Astrocyte of the cerebellum (primary cell): ENCODE measurements at regions not wholly inside any gene's neighbourhood (a gene's known extent, or its start where the extent isn't known, plus 50 kb on each side); places are given as distances from the start of the nearest gene placed in this dataset.

Experiments
- DNase-seq: peaks from one replicate; pipeline ENCODE4 v3.0.0-alpha.2; 2011; ENCODE audit warnings: low read depth
- H3K4me3 ChIP-seq: 2 replicates; pipeline ENCODE4 v1.5.1; 2011; ENCODE audit warnings: mild to moderate bottlenecking, low read depth, low read length, moderate library complexity
- CTCF ChIP-seq: IDR thresholded peaks from 2 replicates; pipeline ENCODE4 v1.5.1; 2012; ENCODE audit warnings: low read length, low read depth, moderate library complexity, mild to moderate bottlenecking; ENCODE audit errors: missing control alignments
- in situ Hi-C: cut with HindIII; loops from 2 replicates; pipeline ENCODE4 v1.10.0; 2017; ENCODE audit warnings: low sequenced_read_pairs

GRCh38 chr12:86543716-86544115 is 287.5 kb upstream of the MGAT4C start:
- DNase-seq, result no peak
- H3K4me3 ChIP-seq, result no peak overlapping the region
- no peak for TF ChIP-seq CTCF
- in situ Hi-C loops, result no loop called here

DNA sequence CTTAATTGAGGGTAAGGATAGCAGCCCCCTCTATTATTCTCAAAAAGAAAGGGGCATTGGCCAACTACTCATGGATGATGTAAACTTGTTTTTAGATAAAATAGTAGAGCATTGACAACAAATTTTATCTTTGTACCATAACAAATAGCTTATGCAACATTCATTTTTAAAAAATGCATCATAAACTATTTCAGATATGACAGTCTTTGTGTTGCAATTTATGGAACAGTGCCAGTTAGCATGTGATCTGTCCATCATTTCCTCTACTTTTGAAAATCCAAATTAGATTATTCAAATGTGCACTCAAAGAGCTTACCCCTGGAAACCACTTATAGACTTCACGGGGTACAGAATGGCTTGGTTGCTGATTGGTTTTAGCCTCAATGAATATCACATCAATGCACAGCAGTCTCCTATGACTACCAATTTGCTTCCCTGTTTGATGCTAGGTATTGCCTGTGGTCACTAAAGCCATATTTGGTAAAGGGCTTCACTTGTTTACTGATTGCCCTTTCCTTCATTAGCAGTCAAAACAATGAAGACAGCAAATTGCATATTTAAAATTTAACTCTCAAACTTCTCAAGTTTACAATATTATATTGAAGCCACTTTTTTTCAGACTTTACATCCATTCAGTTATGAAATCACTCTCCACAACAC is 274.9 kb upstream of the MGAT4C start:
- in situ Hi-C loops, result no loop called here
- no peak for DNase-seq
- TF ChIP-seq CTCF, result no peak
- H3K4me3 ChIP-seq, result no peak overlapping the region

DNA sequence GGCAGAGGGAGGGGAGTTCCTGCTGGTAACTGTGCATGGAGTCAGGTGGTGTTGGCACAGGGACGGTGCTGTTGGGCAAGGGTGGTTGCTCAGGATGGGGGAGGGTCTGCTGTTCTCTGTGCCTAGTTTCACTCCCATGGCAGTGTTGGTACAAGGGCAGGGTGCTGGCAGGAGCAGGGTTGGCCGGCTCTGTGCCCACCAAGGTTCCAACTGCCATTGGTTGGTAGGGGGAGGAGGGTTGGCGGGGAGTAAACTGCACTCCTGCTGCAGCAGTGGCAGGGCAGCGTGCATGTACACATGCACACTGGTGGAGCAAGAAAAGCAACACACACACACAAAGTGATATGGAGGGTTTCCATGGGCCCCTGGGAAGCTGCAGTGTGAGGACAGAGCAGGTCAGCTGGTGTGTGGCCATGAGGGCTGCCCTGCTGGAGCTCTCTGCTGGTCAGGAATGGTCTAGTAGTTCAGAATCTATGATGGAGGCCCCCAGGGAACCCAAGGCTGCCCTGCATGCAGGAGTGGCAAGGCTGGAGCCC is 269.9 kb upstream of the MGAT4C start:
- TF ChIP-seq CTCF, result no peak
- in situ Hi-C loops, result no loop called here
- DNase-seq, result no peak
- H3K4me3 ChIP-seq, result no peak overlapping the region

- TF ChIP-seq CTCF, result no peak
- DNase-seq, result no peak
- in situ Hi-C loops, result no loop called here
- H3K4me3 ChIP-seq, result no peak overlapping the region
These were observed 267.7 kb upstream of the MGAT4C start for GRCh38 chr12:86523844-86524243.

GRCh38 chr12:86521870-86522269 is 265.7 kb upstream of the MGAT4C start:
- DNase-seq, result no peak
- TF ChIP-seq CTCF, result no peak
- in situ Hi-C loops, result no loop called here
- no peak overlapping the region for H3K4me3 ChIP-seq

DNA sequence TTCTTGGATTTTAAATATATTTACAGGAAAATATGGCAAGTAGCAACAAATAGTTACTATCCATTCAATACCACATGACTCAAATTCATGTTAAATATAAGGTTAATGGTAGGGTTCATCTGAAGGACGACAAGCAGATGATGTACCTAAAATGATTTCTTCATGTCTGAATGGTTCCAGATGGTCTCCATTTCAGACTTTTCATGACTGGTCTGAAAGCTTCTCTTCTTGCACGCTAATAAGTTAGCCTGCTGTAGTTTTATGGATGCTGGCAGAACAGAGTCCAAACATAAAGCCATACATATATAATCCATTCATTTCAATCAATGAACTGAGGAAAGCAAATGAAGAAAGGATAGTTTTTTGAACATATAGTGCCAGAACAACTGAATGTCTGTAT is 257.0 kb upstream of the MGAT4C start:
- no peak for DNase-seq
- no peak for TF ChIP-seq CTCF
- in situ Hi-C loops, result no loop called here

More for the DNA sequence above, 257.0 kb upstream of the MGAT4C start:
- no peak overlapping the region for H3K4me3 ChIP-seq
